Suprapubic skin (tissue), 4 donors: ENCODE measurements at regions not wholly inside any gene's neighbourhood (a gene's known extent, or its start where the extent isn't known, plus 50 kb on each side); places are given as distances from the start of the nearest gene placed in this dataset.

Experiments
- DNase-seq, 2 donors: peaks; one replicate each; pipeline ENCODE4 v3.0.0-alpha.2; 2019; ENCODE audit warnings: low spot score in 2 of 2
- H3K27ac ChIP-seq: fragments of 200-600 bp; sonication (generic); one replicate; pipeline ENCODE4 v1.5.1; 2019
- H3K27me3 ChIP-seq: fragments of 200-600 bp; sonication (generic); one replicate; pipeline ENCODE4 v1.5.1; 2019
- H3K36me3 ChIP-seq: fragments of 200-600 bp; sonication (generic); one replicate; pipeline ENCODE4 v1.5.1; 2019
- H3K4me1 ChIP-seq: fragments of 200-600 bp; sonication (generic); one replicate; pipeline ENCODE4 v1.5.1; 2019
- H3K4me3 ChIP-seq: fragments of 200-600 bp; sonication (generic); one replicate; pipeline ENCODE4 v1.5.1; 2019; ENCODE audit warnings: mild to moderate bottlenecking
- H3K9me3 ChIP-seq: fragments of 200-600 bp; sonication (generic); one replicate; pipeline ENCODE4 v1.5.1; 2019
- CTCF ChIP-seq, 2 donors: fragments of 200-600 bp in 1 of 2; fragments of 450-650 bp in 1 of 2; sonication (generic) in 1 of 2; IDR thresholded peaks; one replicate each; pipeline ENCODE4 v1.5.1; 2016 to 2019; ENCODE audit warnings: antibody characterized with exemption in 2 of 2, mild to moderate bottlenecking in 1 of 2, moderate library complexity in 1 of 2
- EP300 ChIP-seq: sonication (generic); formaldehyde crosslinking; IDR thresholded peaks from one replicate; pipeline ENCODE4 v1.6.1; 2017; ENCODE audit warnings: antibody characterized with exemption
- POLR2A ChIP-seq, 2 donors: fragments of 450-650 bp; IDR thresholded peaks; one replicate each; pipeline ENCODE4 v1.6.1; 2017; ENCODE audit warnings: antibody characterized with exemption in 2 of 2, mild to moderate bottlenecking in 2 of 2, moderate library complexity in 2 of 2
- POLR2AphosphoS5 ChIP-seq, 3 donors: sonication (generic); formaldehyde crosslinking; IDR thresholded peaks; one replicate each; pipeline ENCODE4 v1.6.1; 2017; ENCODE audit warnings: antibody characterized with exemption in 3 of 3
- WGBS: methylation state at CpG from one replicate; pipeline ENCODE4 v1.1.5; 2018; 5-methylcytosine and 5-hydroxymethylcytosine counted together

- no peak for DNase-seq
- H3K27me3 ChIP-seq, result no peaks in the 10 kb centered on the region
- H3K27ac ChIP-seq, result no peak overlapping the region
- no peaks in the 10 kb centered on the region for H3K9me3 ChIP-seq
- no peak for TF ChIP-seq CTCF (IDR thresholded peaks at IDR 0.05)
- no peak for TF ChIP-seq POLR2AphosphoS5 (IDR thresholded peaks at IDR 0.05)
- no peak for TF ChIP-seq POLR2A (IDR thresholded peaks at IDR 0.05)
- H3K36me3 ChIP-seq, result peaks cover 7% of the 10 kb centered on the region
- peaks cover 17% of the 10 kb centered on the region for H3K4me1 ChIP-seq
- 90% methylated on average over 15 of the region's 15 CpGs for WGBS
- no peak overlapping the region for H3K4me3 ChIP-seq
These were observed 51.1 kb downstream of the DOP1B start for GRCh38 chr21:36207577-36208320.

DNA sequence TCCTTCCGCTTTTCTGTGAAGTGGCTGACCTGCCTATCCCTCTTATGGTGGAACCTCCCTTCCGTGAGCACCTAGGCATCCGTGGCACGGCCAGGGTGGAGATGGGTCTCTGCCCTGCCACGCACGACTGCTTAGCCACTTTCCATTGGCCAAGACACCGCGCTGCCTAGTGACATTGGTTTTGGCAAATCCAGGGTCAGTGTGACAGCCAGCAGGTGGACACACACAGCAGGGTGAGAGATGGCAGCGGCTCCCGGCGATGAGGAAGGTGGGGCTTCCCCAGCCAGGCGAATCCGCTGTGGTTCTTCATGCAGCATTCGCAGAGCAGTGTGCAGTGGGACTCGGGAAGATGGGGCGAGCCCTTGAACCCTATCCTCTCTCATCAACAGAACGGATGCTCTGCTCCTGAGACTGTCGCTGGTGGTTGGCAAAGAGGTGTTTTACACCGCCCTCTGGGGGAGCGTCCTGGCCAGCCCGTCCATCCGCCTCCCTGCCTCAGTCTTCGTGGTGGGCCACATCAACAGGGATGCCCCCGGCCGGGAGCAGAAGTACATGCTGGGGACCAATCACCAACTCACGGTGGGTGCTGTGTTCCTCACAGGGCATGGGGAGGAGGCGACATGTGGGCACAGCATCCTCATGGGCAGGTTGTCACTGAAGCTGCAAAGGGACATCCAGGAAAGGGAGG, 51.8 kb downstream of the DOP1B start:
- no peaks in the 10 kb centered on the region for H3K9me3 ChIP-seq
- H3K27me3 ChIP-seq, result no peaks in the 10 kb centered on the region
- H3K4me1 ChIP-seq, result peaks cover 12% of the 10 kb centered on the region
- H3K27ac ChIP-seq, result no peak overlapping the region
- TF ChIP-seq POLR2AphosphoS5 (IDR thresholded peaks at IDR 0.05), result no peak
- no peak for TF ChIP-seq EP300
- no peak for TF ChIP-seq CTCF (IDR thresholded peaks at IDR 0.05)
- TF ChIP-seq POLR2A (IDR thresholded peaks at IDR 0.05), result no peak
- peaks cover 10% of the 10 kb centered on the region for H3K36me3 ChIP-seq
- DNase-seq, result no peak
- H3K4me3 ChIP-seq, result no peak overlapping the region
- WGBS, result 93% methylated on average over 18 of the region's 27 CpGs

- Histone ChIP-seq H3K4me3 (no peak overlapping the region), H3K27me3 (no peaks in the 10 kb centered on the region), H3K9me3 (no peaks in the 10 kb centered on the region), H3K36me3 (peaks cover 21% of the 10 kb centered on the region), H3K4me1 (peaks cover 6% of the 10 kb centered on the region), H3K27ac (no peak overlapping the region)
- TF ChIP-seq POLR2AphosphoS5 (IDR thresholded peaks at IDR 0.05) (no peak), CTCF (IDR thresholded peaks at IDR 0.05) (peak in 1 of 2 donors; percentile 46)
- DNase-seq, result no peak
- 73% methylated on average over 11 of the region's 11 CpGs for WGBS
These were observed 53.1 kb downstream of the DOP1B start for GRCh38 chr21:36209626-36210171.

- Histone ChIP-seq H3K9me3 (no peaks in the 10 kb centered on the region), H3K36me3 (peaks cover 29% of the 10 kb centered on the region), H3K27ac (no peak overlapping the region), H3K4me1 (peaks cover 6% of the 10 kb centered on the region), H3K27me3 (no peaks in the 10 kb centered on the region), H3K4me3 (no peak overlapping the region)
- no peak for DNase-seq
- TF ChIP-seq POLR2A (IDR thresholded peaks at IDR 0.05), result no peak
- TF ChIP-seq CTCF (IDR thresholded peaks at IDR 0.05), result no peak
- no peak for TF ChIP-seq EP300
- no peak for TF ChIP-seq POLR2AphosphoS5 (IDR thresholded peaks at IDR 0.05)
- WGBS, result 87% methylated on average over 21 of the region's 21 CpGs
These were observed 54.4 kb downstream of the DOP1B start for GRCh38 chr21:36210779-36211659.
